Glutamatergic neuron (in vitro differentiated cells): ENCODE measurements at regions not wholly inside any gene's neighbourhood (a gene's known extent, or its start where the extent isn't known, plus 50 kb on each side); places are given as distances from the start of the nearest gene placed in this dataset.

ENCODE experiments used
- DNase-seq: peaks from one replicate; pipeline ENCODE4 v3.0.0; 2022
- H3K27ac Mint-ChIP-seq: one replicate; pipeline ENCODE4 v1.8.0; 2020; ENCODE audit warnings: mild to moderate bottlenecking, mixed read lengths, inconsistent platforms; ENCODE audit not compliant: unreplicated experiment
- H3K27me3 Mint-ChIP-seq: one replicate; pipeline ENCODE4 v1.8.0; 2020; ENCODE audit warnings: mild to moderate bottlenecking, moderate library complexity, mixed read lengths, inconsistent platforms; ENCODE audit not compliant: unreplicated experiment
- H3K36me3 Mint-ChIP-seq: one replicate; pipeline ENCODE4 v1.8.0; 2020; ENCODE audit warnings: mild to moderate bottlenecking, mixed read lengths, inconsistent platforms; ENCODE audit not compliant: unreplicated experiment
- H3K4me1 Mint-ChIP-seq: one replicate; pipeline ENCODE4 v1.8.0; 2020; ENCODE audit warnings: mild to moderate bottlenecking, low read depth, mixed read lengths, inconsistent platforms; ENCODE audit not compliant: unreplicated experiment
- H3K4me3 Mint-ChIP-seq: one replicate; pipeline ENCODE4 v1.8.0; 2020; ENCODE audit warnings: mild to moderate bottlenecking, mixed read lengths, inconsistent platforms; ENCODE audit not compliant: unreplicated experiment
- H3K9me3 Mint-ChIP-seq: one replicate; pipeline ENCODE4 v1.8.0; 2020; ENCODE audit warnings: mild to moderate bottlenecking, moderate library complexity, mixed read lengths, inconsistent platforms; ENCODE audit not compliant: unreplicated experiment
- TF ChIP-seq, protein P1 (sequence below): fragments of 200-600 bp; sonication (generic); IDR thresholded peaks from one replicate; pipeline ENCODE4 v1.5.0; 2021; ENCODE audit not compliant: partially characterized antibody, unreplicated experiment

DNA sequence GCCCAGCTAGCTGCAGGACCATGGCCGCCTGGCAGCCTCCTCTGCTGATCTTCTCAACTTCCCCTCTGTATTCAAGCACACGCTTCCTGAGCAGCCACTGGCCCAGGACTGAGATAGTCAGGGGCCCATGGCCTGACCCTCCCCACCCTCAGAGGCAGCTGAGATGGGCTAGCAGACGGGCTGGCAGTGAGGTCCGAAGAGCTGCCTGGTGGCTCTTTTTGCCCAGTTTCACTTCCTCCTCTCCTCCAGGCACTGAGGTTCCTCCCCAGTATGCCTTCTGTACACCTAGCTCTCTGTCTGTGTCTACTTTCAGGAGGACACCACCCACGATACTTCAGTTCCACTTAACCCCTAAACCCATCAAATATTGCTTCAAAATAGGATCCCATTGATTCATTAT is 395.6 kb downstream of the TNS3 start:
- TF ChIP-seq, protein P1, sequence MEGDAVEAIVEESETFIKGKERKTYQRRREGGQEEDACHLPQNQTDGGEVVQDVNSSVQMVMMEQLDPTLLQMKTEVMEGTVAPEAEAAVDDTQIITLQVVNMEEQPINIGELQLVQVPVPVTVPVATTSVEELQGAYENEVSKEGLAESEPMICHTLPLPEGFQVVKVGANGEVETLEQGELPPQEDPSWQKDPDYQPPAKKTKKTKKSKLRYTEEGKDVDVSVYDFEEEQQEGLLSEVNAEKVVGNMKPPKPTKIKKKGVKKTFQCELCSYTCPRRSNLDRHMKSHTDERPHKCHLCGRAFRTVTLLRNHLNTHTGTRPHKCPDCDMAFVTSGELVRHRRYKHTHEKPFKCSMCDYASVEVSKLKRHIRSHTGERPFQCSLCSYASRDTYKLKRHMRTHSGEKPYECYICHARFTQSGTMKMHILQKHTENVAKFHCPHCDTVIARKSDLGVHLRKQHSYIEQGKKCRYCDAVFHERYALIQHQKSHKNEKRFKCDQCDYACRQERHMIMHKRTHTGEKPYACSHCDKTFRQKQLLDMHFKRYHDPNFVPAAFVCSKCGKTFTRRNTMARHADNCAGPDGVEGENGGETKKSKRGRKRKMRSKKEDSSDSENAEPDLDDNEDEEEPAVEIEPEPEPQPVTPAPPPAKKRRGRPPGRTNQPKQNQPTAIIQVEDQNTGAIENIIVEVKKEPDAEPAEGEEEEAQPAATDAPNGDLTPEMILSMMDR: no peak
- Mint-ChIP-seq H3K36me3 (no peaks in the 10 kb centered on the region), H3K4me1 (peaks cover 45% of the 10 kb centered on the region), H3K4me3 (no peak overlapping the region), H3K27ac (no peak overlapping the region), H3K27me3 (peaks cover 10% of the 10 kb centered on the region), H3K9me3 (peaks cover 14% of the 10 kb centered on the region)
- DNase-seq: no peak

DNA sequence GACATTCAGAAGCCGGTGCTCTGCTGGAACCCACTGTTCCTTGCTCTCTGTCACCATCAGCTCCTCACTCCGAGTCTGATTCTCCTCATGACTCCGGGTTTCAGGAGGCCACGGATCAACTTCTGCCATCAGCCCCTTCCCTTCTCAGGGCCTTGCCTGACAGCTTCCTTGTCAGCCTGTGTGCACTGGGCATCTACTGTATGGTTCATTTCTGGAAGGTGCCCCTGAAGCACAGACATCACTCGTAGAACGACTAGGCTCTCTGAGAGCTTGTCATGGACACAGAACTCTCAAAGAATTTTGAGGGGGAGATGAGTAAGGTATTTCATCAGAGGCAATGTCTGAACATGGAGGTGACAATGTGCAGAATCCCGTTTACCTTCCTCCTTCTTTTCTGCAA is 396.1 kb downstream of the TNS3 start:
- Mint-ChIP-seq H3K27me3 (peaks cover 10% of the 10 kb centered on the region), H3K9me3 (peaks cover 14% of the 10 kb centered on the region), H3K27ac (no peak overlapping the region), H3K4me1 (peaks cover 43% of the 10 kb centered on the region), H3K36me3 (no peaks in the 10 kb centered on the region), H3K4me3 (no peak overlapping the region)
- TF ChIP-seq, protein P1: no peak
- no peak for DNase-seq

DNA sequence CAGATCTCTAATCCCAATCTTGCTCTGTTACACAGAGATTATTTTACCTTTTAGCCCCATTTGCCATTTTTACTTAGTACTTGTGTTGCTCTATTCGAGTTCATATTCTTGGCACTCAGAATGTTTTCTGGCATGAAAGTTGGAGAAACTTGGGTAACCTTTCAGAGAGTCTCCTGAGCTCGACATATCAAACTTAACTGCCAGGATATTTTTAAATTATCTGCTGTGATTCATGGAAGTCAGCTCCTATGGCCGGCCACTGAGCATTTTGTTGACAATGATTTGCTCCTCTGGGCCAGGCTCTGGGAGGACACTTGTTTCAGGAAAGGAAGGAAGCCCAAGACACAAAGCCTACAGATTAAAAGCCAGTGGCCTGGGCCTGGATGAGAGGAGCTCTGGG is 396.7 kb downstream of the TNS3 start:
- Mint-ChIP-seq H3K36me3 (no peaks in the 10 kb centered on the region), H3K4me1 (peaks cover 43% of the 10 kb centered on the region), H3K27ac (no peak overlapping the region), H3K27me3 (peaks cover 8% of the 10 kb centered on the region), H3K9me3 (peaks cover 10% of the 10 kb centered on the region), H3K4me3 (no peak overlapping the region)
- DNase-seq: no peak
- TF ChIP-seq, protein P1: no peak

DNA sequence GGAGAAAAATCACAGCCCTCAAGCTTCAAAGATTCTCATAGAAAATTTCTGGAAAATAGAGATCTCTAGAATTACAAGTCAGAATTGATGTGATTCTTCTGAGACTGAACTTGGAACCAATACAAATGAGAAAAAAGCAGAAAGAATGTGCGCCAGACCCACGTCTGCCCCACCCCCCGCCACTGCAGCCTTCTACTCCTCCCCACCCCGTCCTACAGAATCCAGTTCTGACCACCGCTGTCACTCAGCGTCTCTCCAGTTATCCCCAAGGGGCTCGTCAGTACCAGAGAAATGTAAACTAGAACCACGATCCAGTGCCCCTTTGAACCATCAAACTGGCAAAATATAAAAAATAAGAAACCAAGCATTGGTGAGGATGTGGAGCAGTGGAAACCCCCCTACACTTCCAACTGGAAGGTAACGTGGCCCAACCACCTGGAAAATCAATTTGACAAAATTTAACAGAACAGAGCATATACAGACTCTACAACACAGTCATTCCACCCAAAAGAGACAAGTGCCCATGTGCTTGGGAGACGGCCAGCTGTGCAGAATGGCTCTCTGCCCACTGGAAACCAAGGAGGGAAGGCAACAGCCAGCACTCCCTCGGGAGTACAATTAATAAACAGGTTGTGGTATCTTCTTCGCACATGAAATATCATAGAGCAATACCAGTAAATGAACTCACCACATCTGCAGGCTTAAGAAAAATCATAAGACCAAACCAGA is 397.9 kb downstream of the TNS3 start:
- Mint-ChIP-seq H3K4me3 (no peak overlapping the region), H3K9me3 (peaks cover 12% of the 10 kb centered on the region), H3K4me1 (peaks cover 44% of the 10 kb centered on the region), H3K27ac (no peak overlapping the region), H3K27me3 (peaks cover 10% of the 10 kb centered on the region), H3K36me3 (no peaks in the 10 kb centered on the region)
- no peak for DNase-seq
- TF ChIP-seq, protein P1: no peak

DNA sequence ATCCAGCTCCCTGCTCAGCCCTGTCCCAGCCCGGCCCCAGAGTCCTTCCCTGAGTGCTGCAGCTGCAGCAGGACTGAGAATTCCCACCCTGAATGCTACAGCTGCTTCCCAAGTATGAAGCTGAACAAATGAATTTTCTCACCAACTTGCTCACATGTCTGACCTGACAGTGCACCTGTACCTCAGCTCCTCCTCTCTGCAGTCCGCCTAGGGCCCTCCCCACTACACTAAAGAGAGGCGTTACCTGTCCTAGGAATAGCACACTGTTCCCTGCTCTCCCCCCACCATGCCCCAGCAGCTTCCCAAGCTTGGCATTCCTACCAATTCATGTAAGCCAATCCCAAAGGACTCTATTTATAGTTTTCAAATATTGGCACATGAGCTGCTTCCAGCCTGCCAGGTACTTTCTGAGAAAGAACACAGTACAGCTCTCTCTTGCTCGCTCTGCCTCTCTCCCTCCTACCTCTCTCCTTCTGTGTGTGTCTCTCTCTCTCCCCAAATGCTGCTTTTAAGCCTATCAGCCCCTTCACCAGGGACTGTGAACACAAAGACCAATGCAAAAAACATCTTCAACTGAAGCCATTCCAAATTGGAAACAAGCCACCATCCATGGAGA is 400.1 kb downstream of the TNS3 start:
- Mint-ChIP-seq H3K27ac (no peak overlapping the region), H3K36me3 (peaks cover 8% of the 10 kb centered on the region), H3K9me3 (peaks cover 6% of the 10 kb centered on the region), H3K4me3 (no peak overlapping the region), H3K4me1 (peaks cover 36% of the 10 kb centered on the region), H3K27me3 (peaks cover 8% of the 10 kb centered on the region)
- DNase-seq: no peak
- TF ChIP-seq, protein P1: no peak
